ENCODE measurements at regions not wholly inside any gene's neighbourhood (a gene's known extent, or its start where the extent isn't known, plus 50 kb on each side); places are given as distances from the start of the nearest gene placed in this dataset.

DNA sequence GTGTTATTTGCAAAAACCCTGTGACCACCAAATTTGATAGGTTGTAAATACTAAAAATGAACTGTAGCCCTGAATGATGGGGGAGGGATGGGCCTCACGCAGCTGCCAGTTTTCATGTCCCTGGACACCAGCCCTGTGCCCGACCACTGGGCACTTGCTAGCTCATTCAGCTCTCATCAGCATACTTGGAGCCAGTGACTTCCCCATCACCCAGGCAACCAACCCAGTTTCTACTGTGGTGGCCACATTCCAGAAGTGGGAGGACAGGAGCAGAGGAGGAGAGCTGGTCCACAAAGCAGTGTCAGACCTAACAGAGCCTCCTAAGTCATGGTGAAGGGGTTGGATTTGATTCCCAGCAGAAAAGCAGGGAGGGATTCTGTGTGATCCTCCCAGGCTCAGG, 128.2 kb downstream of the CPEB2 start:
- H3K27ac ChIP-seq, result no peak overlapping the region
- TF ChIP-seq Cebpa-rat (IDR thresholded peaks at IDR 0.05), result no peak
- H3K27me3 ChIP-seq, result no peaks in the 10 kb centered on the region

DNA sequence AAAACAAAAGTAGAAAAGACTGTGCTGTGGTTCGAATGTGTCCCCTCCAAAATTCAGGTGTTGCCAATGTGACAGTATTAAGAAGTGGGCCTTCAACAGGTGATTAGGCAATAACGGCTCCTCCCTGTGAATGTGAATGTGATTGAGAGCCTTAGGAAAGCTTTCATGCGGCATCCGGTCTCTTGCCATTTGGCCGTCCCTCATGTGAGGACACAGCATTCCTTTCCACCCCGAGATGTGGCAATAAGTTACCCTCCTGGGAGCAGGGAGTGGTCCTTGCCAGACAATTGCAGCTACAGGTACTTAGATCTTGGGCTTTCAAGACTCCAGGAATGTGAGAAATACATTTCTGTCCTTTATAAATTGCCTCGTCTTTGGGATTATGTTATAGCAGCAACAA, 129.3 kb downstream of the CPEB2 start:
- no peaks in the 10 kb centered on the region for H3K36me3 ChIP-seq
- H3K27ac ChIP-seq, result no peak overlapping the region
- no peak for TF ChIP-seq Cebpa-rat (IDR thresholded peaks at IDR 0.05)
- no peaks in the 10 kb centered on the region for H3K4me1 ChIP-seq
- no peaks in the 10 kb centered on the region for H3K27me3 ChIP-seq
- no peaks in the 10 kb centered on the region for H4K20me1 ChIP-seq
- no peak overlapping the region for H3K4me3 ChIP-seq
- H3K9ac ChIP-seq, result no peak overlapping the region
- peaks cover 14% of the 10 kb centered on the region for H3K9me3 ChIP-seq
- H3K4me2 ChIP-seq, result no peak overlapping the region

More for the DNA sequence above, 128.2 kb downstream of the CPEB2 start:
- H4K20me1 ChIP-seq, result no peaks in the 10 kb centered on the region
- no peak overlapping the region for H3K9ac ChIP-seq
- no peak overlapping the region for H3K4me3 ChIP-seq
- H3K36me3 ChIP-seq, result no peaks in the 10 kb centered on the region
- H3K4me2 ChIP-seq, result no peak overlapping the region
- no peaks in the 10 kb centered on the region for H3K4me1 ChIP-seq
- peaks cover 3% of the 10 kb centered on the region for H3K9me3 ChIP-seq

DNA sequence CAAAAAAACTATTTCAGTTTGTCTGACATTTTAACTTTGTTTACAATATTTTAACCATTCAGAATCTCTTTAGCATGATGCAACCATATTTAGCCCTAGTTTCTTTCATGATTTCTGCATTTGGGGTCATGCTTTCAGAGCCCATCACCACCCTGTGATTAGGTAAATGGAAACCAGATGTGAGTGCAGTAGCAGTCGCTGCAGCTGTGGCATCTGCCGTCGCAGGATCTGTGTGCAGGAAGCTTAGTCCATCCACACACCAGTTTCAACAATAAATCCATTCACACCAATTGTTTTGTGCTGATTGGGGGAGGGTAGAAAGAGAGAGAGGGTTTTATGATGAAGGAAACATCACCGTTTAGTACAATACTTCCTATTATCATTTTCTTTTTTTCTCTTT, 130.5 kb downstream of the CPEB2 start:
- no peaks in the 10 kb centered on the region for H3K27me3 ChIP-seq
- no peak for TF ChIP-seq Cebpa-rat (IDR thresholded peaks at IDR 0.05)
- H3K4me2 ChIP-seq, result no peak overlapping the region
- H3K4me3 ChIP-seq, result no peak overlapping the region
- no peaks in the 10 kb centered on the region for H3K36me3 ChIP-seq
- H3K4me1 ChIP-seq, result no peaks in the 10 kb centered on the region
- H3K27ac ChIP-seq, result no peak overlapping the region
- no peak overlapping the region for H3K9ac ChIP-seq
- H3K9me3 ChIP-seq, result peaks cover 22% of the 10 kb centered on the region
- no peaks in the 10 kb centered on the region for H4K20me1 ChIP-seq

DNA sequence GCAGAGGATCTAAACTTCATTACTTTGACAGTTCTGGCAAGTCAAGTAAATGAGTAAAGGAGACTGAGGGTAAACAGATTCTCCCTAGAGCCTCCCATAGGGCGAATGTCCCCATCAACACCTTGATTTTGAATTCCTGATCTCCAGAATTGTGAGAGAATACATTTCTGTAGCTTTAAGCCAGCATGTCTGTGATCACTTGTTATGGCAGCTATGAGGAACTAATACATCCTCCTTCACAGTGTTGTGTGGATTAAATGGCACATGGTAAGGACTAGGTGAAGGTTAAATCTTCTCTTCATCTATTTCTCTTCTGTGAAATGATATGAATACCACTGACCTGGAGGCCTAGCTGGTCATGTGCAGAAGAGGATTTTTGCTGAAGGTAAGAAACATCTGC, 137.3 kb downstream of the CPEB2 start:
- Histone ChIP-seq H4K20me1 (no peaks in the 10 kb centered on the region), H3K36me3 (no peaks in the 10 kb centered on the region), H3K4me1 (no peaks in the 10 kb centered on the region), H3K27ac (no peak overlapping the region), H3K9me3 (peaks cover 22% of the 10 kb centered on the region), H3K4me3 (no peak overlapping the region), H3K9ac (no peak overlapping the region), H3K4me2 (no peak overlapping the region), H3K27me3 (no peaks in the 10 kb centered on the region)
- TF ChIP-seq Cebpa-rat (IDR thresholded peaks at IDR 0.05), result no peak

DNA sequence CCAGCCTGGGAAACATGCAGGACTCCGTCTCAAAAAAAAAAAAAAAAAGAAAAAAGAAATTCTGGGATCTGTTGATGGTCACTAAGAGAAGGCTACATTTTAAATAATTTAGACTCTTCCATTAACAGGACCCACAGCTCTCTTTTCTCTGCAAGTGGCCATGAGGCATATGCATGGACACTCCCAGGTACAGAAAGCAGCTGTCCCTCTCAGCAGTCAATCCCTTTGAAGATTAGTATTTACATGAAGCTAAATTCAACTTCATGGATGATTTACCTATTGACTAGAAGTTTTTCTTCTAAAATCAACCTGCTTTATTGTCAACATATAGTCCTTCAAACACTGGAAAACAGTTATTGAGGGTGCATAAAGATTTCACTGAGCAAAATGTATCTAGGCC, 139.9 kb downstream of the CPEB2 start:
- no peak overlapping the region for H3K27ac ChIP-seq
- no peak for TF ChIP-seq Cebpa-rat (IDR thresholded peaks at IDR 0.05)
- no peak overlapping the region for H3K4me2 ChIP-seq
- no peak overlapping the region for H3K4me3 ChIP-seq
- 0 out of 2 replicates have a peak, but pooled peaks cover 2% of the 10 kb centered on the region for H3K9me3 ChIP-seq
- no peaks in the 10 kb centered on the region for H4K20me1 ChIP-seq
- no peaks in the 10 kb centered on the region for H3K4me1 ChIP-seq
- H3K27me3 ChIP-seq, result no peaks in the 10 kb centered on the region
- H3K9ac ChIP-seq, result no peak overlapping the region
- no peaks in the 10 kb centered on the region for H3K36me3 ChIP-seq

DNA sequence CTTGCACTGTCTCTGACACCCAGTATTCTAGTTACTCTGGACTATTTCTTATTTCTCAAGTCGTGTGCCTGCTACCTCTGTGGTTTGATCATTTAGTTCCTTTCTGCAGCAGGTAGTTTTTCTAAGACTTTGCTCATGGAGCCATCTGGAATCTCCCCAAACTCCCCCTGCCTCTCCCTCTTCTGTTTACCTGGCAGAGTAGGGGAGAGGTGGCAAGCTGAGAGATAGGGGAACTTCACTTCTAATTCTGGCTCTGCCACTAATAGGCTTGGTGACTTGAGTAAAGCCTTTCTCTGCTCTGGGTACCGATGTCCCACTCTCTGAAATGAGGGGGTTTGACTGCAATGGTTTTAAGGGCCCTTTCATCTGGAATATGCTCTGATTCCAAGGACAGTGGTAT, 141.3 kb downstream of the CPEB2 start:
- no peaks in the 10 kb centered on the region for H3K27me3 ChIP-seq
- H3K4me1 ChIP-seq, result no peaks in the 10 kb centered on the region
- H3K9ac ChIP-seq, result no peak overlapping the region
- no peak overlapping the region for H3K27ac ChIP-seq
- no peaks in the 10 kb centered on the region for H3K9me3 ChIP-seq
- no peaks in the 10 kb centered on the region for H4K20me1 ChIP-seq
- no peak overlapping the region for H3K4me2 ChIP-seq
- no peak for TF ChIP-seq Cebpa-rat (IDR thresholded peaks at IDR 0.05)
- H3K4me3 ChIP-seq, result no peak overlapping the region
- H3K36me3 ChIP-seq, result no peaks in the 10 kb centered on the region

DNA sequence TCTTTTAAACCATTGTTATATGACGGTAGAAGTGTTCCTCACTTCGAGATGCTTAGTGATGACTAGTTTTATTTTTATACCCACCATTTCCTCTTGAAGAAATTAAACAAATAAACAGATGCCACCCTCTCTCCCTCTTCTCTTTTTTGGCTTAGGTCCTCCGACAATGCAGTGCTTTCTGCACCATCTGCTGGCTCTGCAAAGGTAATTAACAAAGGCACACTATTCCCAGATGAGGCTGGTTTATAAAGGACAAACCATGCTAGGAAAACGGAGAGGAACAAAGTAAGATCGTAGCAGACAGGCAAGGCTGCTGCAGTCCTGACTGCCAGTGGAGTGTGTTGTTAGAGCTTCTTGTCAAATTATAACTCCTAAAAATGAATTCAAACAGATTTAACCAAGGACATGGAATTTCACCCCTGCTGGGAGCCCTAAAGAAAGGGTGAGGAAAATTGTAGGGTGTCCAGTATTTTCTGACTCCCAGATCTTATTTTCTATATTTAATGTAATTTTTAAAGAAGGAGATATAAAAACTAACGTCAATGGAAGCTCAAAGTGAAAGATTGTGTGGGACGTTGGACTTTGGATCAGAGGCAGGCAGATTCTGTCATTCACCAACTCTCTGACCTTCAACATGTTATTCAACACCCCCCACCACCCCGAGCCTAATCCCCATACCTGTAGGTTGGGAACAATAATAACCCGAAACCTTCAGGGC, 142.1 kb downstream of the CPEB2 start:
- Histone ChIP-seq H3K4me3 (no peak overlapping the region), H3K9ac (no peak overlapping the region), H3K4me1 (0 out of 2 replicates have a peak, but pooled peaks cover 1% of the 10 kb centered on the region), H3K36me3 (no peaks in the 10 kb centered on the region), H3K4me2 (no peak overlapping the region), H3K9me3 (no peaks in the 10 kb centered on the region), H3K27ac (no peak overlapping the region), H4K20me1 (no peaks in the 10 kb centered on the region), H3K27me3 (no peaks in the 10 kb centered on the region)
- no peak for TF ChIP-seq Cebpa-rat (IDR thresholded peaks at IDR 0.05)

DNA sequence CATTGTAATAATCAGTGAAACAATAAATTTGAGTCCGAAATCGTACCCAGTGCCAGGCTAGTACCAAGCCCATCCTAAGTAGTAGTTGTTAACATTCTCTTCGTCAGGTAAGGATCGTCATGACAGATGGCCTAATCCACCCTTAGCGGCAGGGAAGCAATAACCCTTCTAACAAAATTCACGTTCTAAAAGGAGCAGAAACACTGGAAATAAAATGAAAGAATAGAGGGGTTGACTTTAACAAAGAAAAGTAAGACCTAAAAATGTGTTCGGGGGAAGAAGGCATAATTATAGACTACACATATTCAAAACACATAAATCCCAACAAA, 142.7 kb downstream of the CPEB2 start:
- Histone ChIP-seq H3K4me2 (no peak overlapping the region), H3K9ac (no peak overlapping the region), H3K9me3 (no peaks in the 10 kb centered on the region), H3K4me3 (no peak overlapping the region), H4K20me1 (no peaks in the 10 kb centered on the region), H3K36me3 (no peaks in the 10 kb centered on the region), H3K27ac (no peak overlapping the region), H3K4me1 (peaks cover 7% of the 10 kb centered on the region), H3K27me3 (no peaks in the 10 kb centered on the region)
- no peak for TF ChIP-seq Cebpa-rat (IDR thresholded peaks at IDR 0.05)

DNA sequence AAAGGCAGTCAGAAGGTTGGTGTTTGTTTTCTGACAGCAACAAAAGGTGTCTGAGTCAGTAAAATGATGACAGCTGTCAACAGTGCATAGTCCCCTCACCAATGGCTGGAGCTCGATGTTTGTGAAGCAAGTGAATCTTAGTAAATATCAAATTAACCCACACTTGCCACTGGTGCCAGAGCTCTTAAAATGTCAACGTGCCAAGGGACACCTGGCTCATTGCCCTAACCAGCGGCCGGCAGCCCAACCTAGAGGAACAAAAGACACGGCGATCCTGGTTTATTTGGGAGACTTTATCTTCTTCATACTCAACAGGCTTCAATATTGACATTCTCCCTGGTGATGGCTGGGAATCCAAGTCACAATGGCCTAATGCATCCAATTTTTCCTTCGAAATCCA, 143.4 kb downstream of the CPEB2 start:
- Histone ChIP-seq H3K9ac (no peak overlapping the region), H3K4me1 (peaks cover 12% of the 10 kb centered on the region), H3K9me3 (no peaks in the 10 kb centered on the region), H3K36me3 (no peaks in the 10 kb centered on the region), H3K4me2 (no peak overlapping the region), H3K27me3 (no peaks in the 10 kb centered on the region), H3K4me3 (no peak overlapping the region), H4K20me1 (no peaks in the 10 kb centered on the region), H3K27ac (no peak overlapping the region)
- TF ChIP-seq Cebpa-rat (IDR thresholded peaks at IDR 0.05), result no peak

DNA sequence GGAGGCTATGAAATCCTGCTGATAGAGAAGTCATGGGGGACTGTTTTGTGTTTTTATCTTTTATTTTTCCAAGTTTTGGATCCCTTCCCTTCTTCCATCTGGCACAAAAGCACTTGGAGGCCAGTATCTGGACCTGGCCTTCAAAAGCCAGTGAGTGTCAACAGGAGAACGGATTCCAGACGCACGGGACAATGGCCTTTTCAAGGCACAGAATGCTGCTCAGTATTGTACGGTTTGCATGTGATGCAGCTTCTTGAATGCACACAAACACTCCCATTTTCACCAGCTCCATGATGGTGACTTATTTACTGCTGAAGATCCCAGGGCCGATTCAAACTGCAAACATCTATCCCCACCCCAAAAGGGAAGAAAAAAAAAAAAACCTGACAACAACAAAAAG, 145.4 kb downstream of the CPEB2 start:
- no peak overlapping the region for H3K27ac ChIP-seq
- TF ChIP-seq Cebpa-rat (IDR thresholded peaks at IDR 0.05), result no peak
- H3K4me3 ChIP-seq, result no peak overlapping the region
- H3K9ac ChIP-seq, result no peak overlapping the region
- no peaks in the 10 kb centered on the region for H3K9me3 ChIP-seq
- H3K4me1 ChIP-seq, result peaks cover 12% of the 10 kb centered on the region
- no peaks in the 10 kb centered on the region for H3K27me3 ChIP-seq
- no peaks in the 10 kb centered on the region for H4K20me1 ChIP-seq
- H3K36me3 ChIP-seq, result no peaks in the 10 kb centered on the region
- no peak overlapping the region for H3K4me2 ChIP-seq

DNA sequence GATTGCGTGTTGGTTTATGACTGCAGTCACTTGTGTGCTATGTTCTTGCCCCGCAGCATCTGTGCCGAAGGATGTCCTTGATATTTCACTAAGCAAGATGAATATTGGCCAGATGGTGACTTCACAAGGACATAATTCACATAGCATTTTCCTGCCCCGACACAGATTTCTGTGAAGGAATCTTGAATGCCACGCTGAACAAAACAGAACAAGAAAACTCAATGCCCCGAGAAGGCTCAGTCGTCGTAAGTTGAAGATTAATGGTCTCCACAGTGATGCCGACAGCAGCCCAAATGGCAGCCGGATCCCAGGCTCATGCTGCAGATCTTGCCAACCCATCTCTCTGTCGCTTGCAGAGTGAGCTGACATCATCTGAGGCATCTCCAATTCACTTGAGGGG, 145.9 kb downstream of the CPEB2 start:
- Histone ChIP-seq H3K27me3 (no peaks in the 10 kb centered on the region), H3K4me1 (peaks cover 12% of the 10 kb centered on the region), H3K4me2 (no peak overlapping the region), H4K20me1 (no peaks in the 10 kb centered on the region), H3K9me3 (no peaks in the 10 kb centered on the region), H3K36me3 (no peaks in the 10 kb centered on the region), H3K27ac (no peak overlapping the region), H3K4me3 (no peak overlapping the region), H3K9ac (no peak overlapping the region)
- TF ChIP-seq Cebpa-rat (IDR thresholded peaks at IDR 0.05), result no peak
